ENCODE measurements at regions not wholly inside any gene's neighbourhood (a gene's known extent, or its start where the extent isn't known, plus 50 kb on each side); places are given as distances from the start of the nearest gene placed in this dataset.

GRCh38 chr14:44652640-44653039 is 145.6 kb upstream of the FSCB start:
- Histone ChIP-seq H3K27me3 (ENCODE audit: control insufficient read depth in 3 of 3, insufficient read depth in 3 of 3, low read length in 2 of 3) (no peaks in the 10 kb centered on the region), H3K36me3 (ENCODE audit: control insufficient read depth in 4 of 4, insufficient read depth in 4 of 4, low read length in 4 of 4) (no peaks in the 10 kb centered on the region), H3K9ac (ENCODE audit: insufficient read depth in 1 of 2, low read length in 2 of 2) (no peak overlapping the region), H3K4me3 (no peak overlapping the region), H3K27ac (ENCODE audit: low read depth in 1 of 2, low read length in 1 of 2) (no peak overlapping the region), H3K4me1 (ENCODE audit: control insufficient read depth in 5 of 5, insufficient read depth in 5 of 5, low read length in 5 of 5) (peaks cover 0 to 39% (median 5%) of the 10 kb centered on the region in 5 donors), H3K9me3 (ENCODE audit: control insufficient read depth in 4 of 4, insufficient read depth in 3 of 4, low read length in 3 of 4) (no peaks in the 10 kb centered on the region)
- DNase-seq = no peak
- ATAC-seq (ENCODE audit: insufficient read depth, low FRiP score) = no peak
- WGBS, 2 donors = 37 to 84% methylated on average over 2 of the region's 2 CpGs
- TF ChIP-seq, protein P1, sequence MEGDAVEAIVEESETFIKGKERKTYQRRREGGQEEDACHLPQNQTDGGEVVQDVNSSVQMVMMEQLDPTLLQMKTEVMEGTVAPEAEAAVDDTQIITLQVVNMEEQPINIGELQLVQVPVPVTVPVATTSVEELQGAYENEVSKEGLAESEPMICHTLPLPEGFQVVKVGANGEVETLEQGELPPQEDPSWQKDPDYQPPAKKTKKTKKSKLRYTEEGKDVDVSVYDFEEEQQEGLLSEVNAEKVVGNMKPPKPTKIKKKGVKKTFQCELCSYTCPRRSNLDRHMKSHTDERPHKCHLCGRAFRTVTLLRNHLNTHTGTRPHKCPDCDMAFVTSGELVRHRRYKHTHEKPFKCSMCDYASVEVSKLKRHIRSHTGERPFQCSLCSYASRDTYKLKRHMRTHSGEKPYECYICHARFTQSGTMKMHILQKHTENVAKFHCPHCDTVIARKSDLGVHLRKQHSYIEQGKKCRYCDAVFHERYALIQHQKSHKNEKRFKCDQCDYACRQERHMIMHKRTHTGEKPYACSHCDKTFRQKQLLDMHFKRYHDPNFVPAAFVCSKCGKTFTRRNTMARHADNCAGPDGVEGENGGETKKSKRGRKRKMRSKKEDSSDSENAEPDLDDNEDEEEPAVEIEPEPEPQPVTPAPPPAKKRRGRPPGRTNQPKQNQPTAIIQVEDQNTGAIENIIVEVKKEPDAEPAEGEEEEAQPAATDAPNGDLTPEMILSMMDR (IDR thresholded peaks at IDR 0.05; ENCODE audit: control extremely low read depth, extremely low read depth) = no peak

GRCh38 chr14:44649061-44649460 is 142.0 kb upstream of the FSCB start:
- no peak overlapping the region for H3K4me3 ChIP-seq
- H3K9me3 ChIP-seq (ENCODE audit: control insufficient read depth in 4 of 4, insufficient read depth in 3 of 4, low read length in 3 of 4) = no peaks in the 10 kb centered on the region
- no peak overlapping the region for H3K27ac ChIP-seq (ENCODE audit: low read depth in 1 of 2, low read length in 1 of 2)
- no peaks in the 10 kb centered on the region for H3K36me3 ChIP-seq (ENCODE audit: control insufficient read depth in 4 of 4, insufficient read depth in 4 of 4, low read length in 4 of 4)
- DNase-seq (no peak), ATAC-seq (ENCODE audit: insufficient read depth, low FRiP score) (no peak)
- 63 to 100% methylated on average over 1 of the region's 1 CpG for WGBS, 2 donors
- H3K4me1 ChIP-seq (ENCODE audit: control insufficient read depth in 5 of 5, insufficient read depth in 5 of 5, low read length in 5 of 5) = peaks cover 0 to 17% (median 5%) of the 10 kb centered on the region in 5 donors
- H3K27me3 ChIP-seq (ENCODE audit: control insufficient read depth in 3 of 3, insufficient read depth in 3 of 3, low read length in 2 of 3) = no peaks in the 10 kb centered on the region
- TF ChIP-seq, protein P1 (IDR thresholded peaks at IDR 0.05; ENCODE audit: control extremely low read depth, extremely low read depth) = no peak
- no peak overlapping the region for H3K9ac ChIP-seq (ENCODE audit: insufficient read depth in 1 of 2, low read length in 2 of 2)

DNA sequence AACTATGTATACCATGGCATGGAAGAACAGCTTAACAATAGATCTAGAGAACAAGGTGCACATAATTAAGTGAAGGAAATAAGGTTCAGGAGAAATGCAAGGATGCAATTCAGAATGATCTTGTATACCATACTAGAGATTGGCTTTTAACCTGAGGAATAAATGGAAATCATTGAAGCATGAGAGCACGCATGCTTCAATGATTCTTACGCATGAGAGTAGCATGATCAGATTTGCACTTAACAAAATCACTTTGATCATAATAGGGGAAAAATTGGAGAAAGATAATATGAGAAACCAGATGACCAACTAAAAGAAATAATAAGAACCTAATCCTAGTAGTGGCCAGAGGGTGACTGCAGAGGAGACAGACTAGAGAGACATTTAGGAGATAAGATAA is 133.3 kb upstream of the FSCB start:
- Histone ChIP-seq H3K4me3 (no peak overlapping the region), H3K36me3 (ENCODE audit: control insufficient read depth in 4 of 4, insufficient read depth in 4 of 4, low read length in 4 of 4) (no peaks in the 10 kb centered on the region), H3K27me3 (ENCODE audit: control insufficient read depth in 3 of 3, insufficient read depth in 3 of 3, low read length in 2 of 3) (no peaks in the 10 kb centered on the region), H3K27ac (ENCODE audit: low read depth in 1 of 2, low read length in 1 of 2) (no peak overlapping the region), H3K4me1 (ENCODE audit: control insufficient read depth in 5 of 5, insufficient read depth in 5 of 5, low read length in 5 of 5) (peaks cover 0 to 36% (median 7%) of the 10 kb centered on the region in 5 donors), H3K9me3 (ENCODE audit: control insufficient read depth in 4 of 4, insufficient read depth in 3 of 4, low read length in 3 of 4) (no peaks in the 10 kb centered on the region), H3K9ac (ENCODE audit: insufficient read depth in 1 of 2, low read length in 2 of 2) (no peak overlapping the region)
- ATAC-seq (ENCODE audit: insufficient read depth, low FRiP score) = no peak
- 78 to 88% methylated on average over 2 of the region's 2 CpGs for WGBS, 2 donors
- DNase-seq = no peak
- TF ChIP-seq, protein P1 (IDR thresholded peaks at IDR 0.05; ENCODE audit: control extremely low read depth, extremely low read depth) = no peak

GRCh38 chr14:44639781-44640385 is 132.8 kb upstream of the FSCB start:
- Histone ChIP-seq H3K9me3 (ENCODE audit: control insufficient read depth in 4 of 4, insufficient read depth in 3 of 4, low read length in 3 of 4) (no peaks in the 10 kb centered on the region), H3K4me3 (no peak overlapping the region), H3K36me3 (ENCODE audit: control insufficient read depth in 4 of 4, insufficient read depth in 4 of 4, low read length in 4 of 4) (no peaks in the 10 kb centered on the region), H3K4me1 (ENCODE audit: control insufficient read depth in 5 of 5, insufficient read depth in 5 of 5, low read length in 5 of 5) (peaks cover 0 to 38% (median 7%) of the 10 kb centered on the region in 5 donors), H3K27ac (ENCODE audit: low read depth in 1 of 2, low read length in 1 of 2) (no peak overlapping the region), H3K9ac (ENCODE audit: insufficient read depth in 1 of 2, low read length in 2 of 2) (no peak overlapping the region), H3K27me3 (ENCODE audit: control insufficient read depth in 3 of 3, insufficient read depth in 3 of 3, low read length in 2 of 3) (no peaks in the 10 kb centered on the region)
- ATAC-seq (ENCODE audit: insufficient read depth, low FRiP score) (no peak), DNase-seq (peak in 2 of 3 donors; percentile 75 to 76)
- WGBS, 2 donors = 42 to 57% methylated on average over 5 of the region's 5 CpGs
- TF ChIP-seq, protein P1 (IDR thresholded peaks at IDR 0.05; ENCODE audit: control extremely low read depth, extremely low read depth) = no peak
